ENCODE measurements at regions not wholly inside any gene's neighbourhood (a gene's known extent, or its start where the extent isn't known, plus 50 kb on each side); places are given as distances from the start of the nearest gene placed in this dataset.

GRCh38 chr1:234541286-234541975 is 62.5 kb upstream of the TARBP1 start:
- no peak for TF ChIP-seq CTCF (IDR thresholded peaks at IDR 0.05)
- TF ChIP-seq EZH2 (IDR thresholded peaks at IDR 0.05; ENCODE audit: borderline replicate concordance, insufficient read depth, low read depth, low read length, poor library complexity, severe bottlenecking): no peak
